ENCODE measurements at regions not wholly inside any gene's neighbourhood (a gene's known extent, or its start where the extent isn't known, plus 50 kb on each side); places are given as distances from the start of the nearest gene placed in this dataset.

- no peaks in the 10 kb centered on the region for H3K4me1 ChIP-seq (ENCODE audit: insufficient read depth, low read length)
Observed at GRCh38 chr5:20446121-20446520, 458.1 kb upstream of the CDH18 start.

More at GRCh38 chr5:20446121-20446520, 458.1 kb upstream of the CDH18 start:
- FAIRE-seq (no peak), ATAC-seq (no peak), DNase-seq (ENCODE audit: low spot score) (no peak)
- Histone ChIP-seq H3K27me3 (ENCODE audit: control insufficient read depth in 1 of 2, insufficient read depth in 2 of 2, low read length in 2 of 2) (no peaks in the 10 kb centered on the region), H3K36me3 (replicated peaks in 1 of 2; ENCODE audit: control insufficient read depth in 1 of 2, insufficient read depth in 2 of 2, low read length in 2 of 2) (no peaks in the 10 kb centered on the region), H3K27ac (ENCODE audit: extremely low read length, insufficient read depth, low read length) (no peak overlapping the region), H3K4me2 (ENCODE audit: low read depth, low read length) (no peak overlapping the region), H3K9ac (ENCODE audit: insufficient read depth, low read depth, low read length) (no peak overlapping the region), H3K4me3 (replicated peaks in 1 of 3; ENCODE audit: insufficient read depth in 1 of 3, low read depth in 2 of 3, low read length in 3 of 3) (no peak overlapping the region), H4K20me1 (ENCODE audit: insufficient read depth, low read length) (no peaks in the 10 kb centered on the region), H3K9me3 (ENCODE audit: low read length) (no peaks in the 10 kb centered on the region), H3K79me2 (ENCODE audit: insufficient read depth, low read length) (no peaks in the 10 kb centered on the region), H2AFZ (ENCODE audit: low read length) (no peak overlapping the region)
- 6% methylated on average over 3 of the region's 3 CpGs for WGBS (ENCODE audit: low lambda C conversion rate)
- in situ Hi-C loops (cut with HindIII; ENCODE audit: extremely low pct_ligation_motif_present, low pct_unique_long_range_greater_than_20kb), result no loop called here
- BruUV-seq (replicated peaks), result no TSS peak
- POLR2A ChIA-PET, result no interaction called here
- intact Hi-C loops (cut with micrococcal nuclease; ENCODE audit: unreplicated experiment), result no loop called here
- TF ChIP-seq HIVEP1 (CRISPR knock-in tag; IDR thresholded peaks at IDR 0.05), result no peak
- TF ChIP-seq ZNF296 (CRISPR knock-in tag; conservative IDR thresholded peaks at IDR 0.05), result no peak
- no peak for TF ChIP-seq THAP11 (CRISPR knock-in tag; IDR thresholded peaks at IDR 0.05)
- no peak for TF ChIP-seq PITX1 (CRISPR knock-in tag; IDR thresholded peaks at IDR 0.05)
- no peak for TF ChIP-seq ZNF782 (CRISPR knock-in tag; IDR thresholded peaks at IDR 0.05; ENCODE audit: borderline replicate concordance)
- no peak for TF ChIP-seq ZNF841 (CRISPR knock-in tag; IDR thresholded peaks at IDR 0.05; ENCODE audit: borderline replicate concordance)
- TF ChIP-seq ZNF660 (CRISPR knock-in tag; IDR thresholded peaks at IDR 0.05; ENCODE audit: borderline replicate concordance, low read depth), result no peak
- TF ChIP-seq AKAP8 (CRISPR knock-in tag; IDR thresholded peaks at IDR 0.05), result no peak
- no peak for TF ChIP-seq MAX (IDR thresholded peaks at IDR 0.05)
- TF ChIP-seq ZNF563 (CRISPR knock-in tag; IDR thresholded peaks at IDR 0.05), result no peak
- no peak for TF ChIP-seq ZSCAN31 (CRISPR knock-in tag; IDR thresholded peaks at IDR 0.05; ENCODE audit: low read depth)
- TF ChIP-seq ZNF205 (CRISPR knock-in tag; IDR thresholded peaks at IDR 0.05), result no peak
- TF ChIP-seq ZSCAN9 (CRISPR knock-in tag; IDR thresholded peaks at IDR 0.05; ENCODE audit: borderline replicate concordance), result no peak
- no peak for TF ChIP-seq ZNF7 (CRISPR knock-in tag; IDR thresholded peaks at IDR 0.05)
- TF ChIP-seq TSC22D2 (CRISPR knock-in tag; IDR thresholded peaks at IDR 0.05; ENCODE audit: borderline replicate concordance), result no peak
- TF ChIP-seq, protein P1, sequence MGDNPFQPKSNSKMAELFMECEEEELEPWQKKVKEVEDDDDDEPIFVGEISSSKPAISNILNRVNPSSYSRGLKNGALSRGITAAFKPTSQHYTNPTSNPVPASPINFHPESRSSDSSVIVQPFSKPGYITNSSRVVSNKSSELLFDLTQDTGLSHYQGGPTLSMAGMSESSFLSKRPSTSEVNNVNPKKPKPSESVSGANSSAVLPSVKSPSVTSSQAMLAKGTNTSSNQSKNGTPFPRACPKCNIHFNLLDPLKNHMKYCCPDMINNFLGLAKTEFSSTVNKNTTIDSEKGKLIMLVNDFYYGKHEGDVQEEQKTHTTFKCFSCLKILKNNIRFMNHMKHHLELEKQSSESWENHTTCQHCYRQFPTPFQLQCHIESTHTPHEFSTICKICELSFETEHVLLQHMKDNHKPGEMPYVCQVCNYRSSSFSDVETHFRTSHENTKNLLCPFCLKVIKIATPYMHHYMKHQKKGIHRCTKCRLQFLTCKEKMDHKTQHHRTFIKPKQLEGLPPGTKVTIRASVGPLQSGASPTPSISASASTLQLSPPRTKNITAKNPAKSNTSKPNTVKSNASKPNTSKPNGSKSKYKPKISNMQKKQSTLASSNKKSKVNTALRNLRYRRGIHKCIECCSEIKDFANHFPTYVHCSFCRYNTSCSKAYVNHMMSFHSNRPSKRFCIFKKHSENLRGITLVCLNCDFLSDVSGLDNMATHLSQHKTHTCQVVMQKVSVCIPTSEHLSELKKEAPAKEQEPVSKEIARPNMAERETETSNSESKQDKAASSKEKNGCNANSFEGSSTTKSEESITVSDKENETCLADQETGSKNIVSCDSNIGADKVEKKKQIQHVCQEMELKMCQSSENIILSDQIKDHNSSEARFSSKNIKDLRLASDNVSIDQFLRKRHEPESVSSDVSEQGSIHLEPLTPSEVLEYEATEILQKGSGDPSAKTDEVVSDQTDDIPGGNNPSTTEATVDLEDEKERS (CRISPR knock-in tag; IDR thresholded peaks at IDR 0.05), result no peak
- TF ChIP-seq ZNF558 (CRISPR knock-in tag; IDR thresholded peaks at IDR 0.05; ENCODE audit: borderline replicate concordance), result no peak
- TF ChIP-seq MXD4 (CRISPR knock-in tag; IDR thresholded peaks at IDR 0.05), result no peak
- CTCF ChIA-PET (ENCODE audit: low intra/inter-chr PET ratio, low total read pairs), result no interaction called here
